Muscle layer of duodenum (tissue), 2 donors: ENCODE measurements at regions not wholly inside any gene's neighbourhood (a gene's known extent, or its start where the extent isn't known, plus 50 kb on each side); places are given as distances from the start of the nearest gene placed in this dataset.

Experiments used
- H3K27ac ChIP-seq: one replicate; pipeline ENCODE4 v1.7.0; 2013; ENCODE audit warnings: mild to moderate bottlenecking, low read length
- H3K27me3 ChIP-seq: one replicate; pipeline ENCODE4 v1.7.0; 2013; ENCODE audit warnings: low read depth, mild to moderate bottlenecking, control low read depth, low read length
- H3K36me3 ChIP-seq, 2 donors: one replicate each; pipeline ENCODE4 v1.7.0; 2013; ENCODE audit warnings: low read length in 2 of 2, control low read depth in 1 of 2, mild to moderate bottlenecking in 1 of 2; ENCODE audit not compliant: insufficient read depth in 2 of 2, control insufficient read depth in 1 of 2
- H3K4me1 ChIP-seq, 2 donors: one replicate each; pipeline ENCODE4 v1.7.0; 2013; ENCODE audit warnings: low read length in 2 of 2, mild to moderate bottlenecking in 2 of 2, control low read depth in 1 of 2, moderate library complexity in 1 of 2; ENCODE audit not compliant: insufficient read depth in 2 of 2, control insufficient read depth in 1 of 2
- H3K4me3 ChIP-seq, 2 donors: one replicate each; pipeline ENCODE4 v1.7.0; 2013; ENCODE audit warnings: low read length in 2 of 2, low read depth in 1 of 2, mild to moderate bottlenecking in 1 of 2
- H3K9me3 ChIP-seq, 2 donors: one replicate each; pipeline ENCODE4 v1.7.0; 2013; ENCODE audit warnings: low read length in 2 of 2, control low read depth in 1 of 2, mild to moderate bottlenecking in 1 of 2; ENCODE audit not compliant: control insufficient read depth in 1 of 2
- donor health status: healthy.

- no peak overlapping the region for H3K4me3 ChIP-seq
- H3K27me3 ChIP-seq: no peaks in the 10 kb centered on the region
- H3K4me1 ChIP-seq: peaks cover 0 to 9% of the 10 kb centered on the region in 2 donors
- H3K36me3 ChIP-seq: no peaks in the 10 kb centered on the region
- H3K9me3 ChIP-seq: no peaks in the 10 kb centered on the region
- no peak overlapping the region for H3K27ac ChIP-seq
These were observed 597.1 kb downstream of the MID1IP1 start for GRCh38 chrX:39398215-39398962.

- H3K4me3 ChIP-seq: no peak overlapping the region
- no peaks in the 10 kb centered on the region for H3K27me3 ChIP-seq
- H3K9me3 ChIP-seq: no peaks in the 10 kb centered on the region
- H3K36me3 ChIP-seq: no peaks in the 10 kb centered on the region
- H3K4me1 ChIP-seq: peaks cover 0 to 9% of the 10 kb centered on the region in 2 donors
- H3K27ac ChIP-seq: no peak overlapping the region
These were observed 597.7 kb downstream of the MID1IP1 start for GRCh38 chrX:39398963-39399261.

- H3K27ac ChIP-seq: no peak overlapping the region
- no peak overlapping the region for H3K4me3 ChIP-seq
- H3K36me3 ChIP-seq: no peaks in the 10 kb centered on the region
- no peaks in the 10 kb centered on the region for H3K9me3 ChIP-seq
- peaks cover 0 to 9% of the 10 kb centered on the region in 2 donors for H3K4me1 ChIP-seq
- H3K27me3 ChIP-seq: no peaks in the 10 kb centered on the region
These were observed 598.1 kb downstream of the MID1IP1 start for GRCh38 chrX:39399387-39399786.

GRCh38 chrX:39401483-39402110, 600.3 kb downstream of the MID1IP1 start:
- Histone ChIP-seq H3K9me3 (no peaks in the 10 kb centered on the region), H3K4me3 (no peak overlapping the region), H3K4me1 (peaks cover 0 to 9% of the 10 kb centered on the region in 2 donors), H3K36me3 (no peaks in the 10 kb centered on the region), H3K27me3 (no peaks in the 10 kb centered on the region), H3K27ac (no peak overlapping the region)

GRCh38 chrX:39402158-39402557, 600.9 kb downstream of the MID1IP1 start:
- Histone ChIP-seq H3K4me3 (no peak overlapping the region), H3K36me3 (no peaks in the 10 kb centered on the region), H3K27ac (no peak overlapping the region), H3K4me1 (peaks cover 0 to 9% of the 10 kb centered on the region in 2 donors), H3K27me3 (no peaks in the 10 kb centered on the region), H3K9me3 (no peaks in the 10 kb centered on the region)

- no peaks in the 10 kb centered on the region for H3K36me3 ChIP-seq
- H3K9me3 ChIP-seq: no peaks in the 10 kb centered on the region
- no peak overlapping the region for H3K27ac ChIP-seq
These were observed 605.5 kb downstream of the MID1IP1 start for GRCh38 chrX:39406799-39407198.

GRCh38 chrX:39409246-39409917, 608.1 kb downstream of the MID1IP1 start:
- Histone ChIP-seq H3K4me1 (no peaks in the 10 kb centered on the region), H3K36me3 (no peaks in the 10 kb centered on the region), H3K9me3 (no peaks in the 10 kb centered on the region), H3K4me3 (no peak overlapping the region), H3K27me3 (no peaks in the 10 kb centered on the region), H3K27ac (no peak overlapping the region)

More at GRCh38 chrX:39406799-39407198, 605.5 kb downstream of the MID1IP1 start:
- no peaks in the 10 kb centered on the region for H3K4me1 ChIP-seq
- no peak overlapping the region for H3K4me3 ChIP-seq
- H3K27me3 ChIP-seq: no peaks in the 10 kb centered on the region

GRCh38 chrX:39414290-39414854, 613.1 kb downstream of the MID1IP1 start:
- Histone ChIP-seq H3K4me1 (peaks cover 0 to 2% of the 10 kb centered on the region in 2 donors), H3K4me3 (no peak overlapping the region), H3K27me3 (no peaks in the 10 kb centered on the region), H3K9me3 (no peaks in the 10 kb centered on the region), H3K36me3 (no peaks in the 10 kb centered on the region), H3K27ac (no peak overlapping the region)

GRCh38 chrX:39416547-39417260, 615.4 kb downstream of the MID1IP1 start:
- Histone ChIP-seq H3K9me3 (no peaks in the 10 kb centered on the region), H3K27ac (no peak overlapping the region), H3K4me3 (no peak overlapping the region), H3K36me3 (no peaks in the 10 kb centered on the region), H3K4me1 (peaks cover 0 to 3% of the 10 kb centered on the region in 2 donors), H3K27me3 (no peaks in the 10 kb centered on the region)

GRCh38 chrX:39418254-39418704, 617.0 kb downstream of the MID1IP1 start:
- no peak overlapping the region for H3K27ac ChIP-seq
- no peaks in the 10 kb centered on the region for H3K36me3 ChIP-seq
- H3K4me3 ChIP-seq: no peak overlapping the region
- no peaks in the 10 kb centered on the region for H3K9me3 ChIP-seq
- no peaks in the 10 kb centered on the region for H3K27me3 ChIP-seq
- peaks cover 0 to 3% of the 10 kb centered on the region in 2 donors for H3K4me1 ChIP-seq
